ENCODE measurements at regions not wholly inside any gene's neighbourhood (a gene's known extent, or its start where the extent isn't known, plus 50 kb on each side); places are given as distances from the start of the nearest gene placed in this dataset.

- no peak for DNase-seq
Observed at GRCh38 chr6:44614396-44614795, 226.9 kb downstream of the CDC5L start.

GRCh38 chr6:44615621-44616020 lies 228.1 kb downstream of the CDC5L start:
- no peak for DNase-seq

- DNase-seq, result no peak
Observed at GRCh38 chr6:44617416-44617815, 229.9 kb downstream of the CDC5L start.

- DNase-seq, result no peak
Observed at GRCh38 chr6:44618371-44618770, 230.9 kb downstream of the CDC5L start.

GRCh38 chr6:44620922-44621321 lies 233.4 kb downstream of the CDC5L start:
- DNase-seq, result no peak

- DNase-seq, result no peak
Observed at GRCh38 chr6:44621846-44622245, 234.3 kb downstream of the CDC5L start.

- DNase-seq, result no peak
Observed at GRCh38 chr6:44622555-44622954, 235.0 kb downstream of the CDC5L start.

- DNase-seq, result no peak
Observed at GRCh38 chr6:44622956-44623355, 235.4 kb downstream of the CDC5L start.

GRCh38 chr6:44624226-44624625 lies 236.7 kb downstream of the CDC5L start:
- no peak for DNase-seq

GRCh38 chr6:44624936-44625573 lies 237.5 kb downstream of the CDC5L start:
- no peak for DNase-seq

- no peak for DNase-seq
Observed at GRCh38 chr6:44625996-44626395, 238.5 kb downstream of the CDC5L start.

- no peak for DNase-seq
Observed at GRCh38 chr6:44626616-44627015, 239.1 kb downstream of the CDC5L start.

GRCh38 chr6:44627091-44627882 lies 239.8 kb downstream of the CDC5L start:
- DNase-seq, result no peak

GRCh38 chr6:44627883-44628271 lies 240.4 kb downstream of the CDC5L start:
- DNase-seq, result no peak

GRCh38 chr6:44628347-44628746 lies 240.8 kb downstream of the CDC5L start:
- DNase-seq, result no peak

- no peak for DNase-seq
Observed at GRCh38 chr6:44629636-44630035, 242.1 kb downstream of the CDC5L start.

- DNase-seq, result peak; percentile 60
Observed at GRCh38 chr6:44630125-44631028, 242.9 kb downstream of the CDC5L start.

GRCh38 chr6:44631968-44632367 lies 244.5 kb downstream of the CDC5L start:
- DNase-seq, result no peak

- no peak for DNase-seq
Observed at GRCh38 chr6:44634321-44634720, 246.8 kb downstream of the CDC5L start.

GRCh38 chr6:44635486-44635885 lies 248.0 kb downstream of the CDC5L start:
- DNase-seq, result no peak

- no peak for DNase-seq
Observed at GRCh38 chr6:44636561-44637248, 249.2 kb downstream of the CDC5L start.

- DNase-seq, result no peak
Observed at GRCh38 chr6:44641344-44642031, 254.0 kb downstream of the CDC5L start.
